ENCODE measurements at regions not wholly inside any gene's neighbourhood (a gene's known extent, or its start where the extent isn't known, plus 50 kb on each side); places are given as distances from the start of the nearest gene placed in this dataset.

GRCh38 chr5:173434270-173434669, 106.1 kb upstream of the STC2 start:
- Histone ChIP-seq H3K27ac (no peak overlapping the region), H3K27me3 (no peaks in the 10 kb centered on the region), H3K36me3 (no peaks in the 10 kb centered on the region), H3K4me3 (no peak overlapping the region), H3K9me3 (no peaks in the 10 kb centered on the region), H3K4me1 (no peaks in the 10 kb centered on the region)
- no peak for TF ChIP-seq POLR2A (IDR thresholded peaks at IDR 0.05)
- intact Hi-C loops (cut with DNase I; ENCODE audit: low total_unique reads), result no loop called here
- DNase-seq, result no peak

GRCh38 chr5:173430394-173430793, 102.2 kb upstream of the STC2 start:
- Histone ChIP-seq H3K4me3 (no peak overlapping the region), H3K9me3 (no peaks in the 10 kb centered on the region), H3K27me3 (no peaks in the 10 kb centered on the region), H3K4me1 (no peaks in the 10 kb centered on the region), H3K27ac (no peak overlapping the region), H3K36me3 (no peaks in the 10 kb centered on the region)
- TF ChIP-seq POLR2A (IDR thresholded peaks at IDR 0.05), result no peak
- no peak for TF ChIP-seq CTCF (IDR thresholded peaks at IDR 0.05)
- DNase-seq, result no peak
- intact Hi-C loops (cut with DNase I; ENCODE audit: low total_unique reads), result no loop called here

- no peak for DNase-seq
- Histone ChIP-seq H3K27me3 (no peaks in the 10 kb centered on the region), H3K27ac (no peak overlapping the region), H3K4me3 (no peak overlapping the region), H3K4me1 (no peaks in the 10 kb centered on the region), H3K36me3 (no peaks in the 10 kb centered on the region), H3K9me3 (no peaks in the 10 kb centered on the region)
- no peak for TF ChIP-seq CTCF (IDR thresholded peaks at IDR 0.05)
- no peak for TF ChIP-seq POLR2A (IDR thresholded peaks at IDR 0.05)
- intact Hi-C loops (cut with DNase I; ENCODE audit: low total_unique reads), result no loop called here
These were observed 101.4 kb upstream of the STC2 start for GRCh38 chr5:173429489-173430150.

- no peaks in the 10 kb centered on the region for H3K9me3 ChIP-seq
- no peak overlapping the region for H3K4me3 ChIP-seq
- TF ChIP-seq CTCF (IDR thresholded peaks at IDR 0.05) (no peak), POLR2A (IDR thresholded peaks at IDR 0.05) (no peak)
- no peaks in the 10 kb centered on the region for H3K4me1 ChIP-seq
- intact Hi-C loops (cut with DNase I; ENCODE audit: low total_unique reads), result no loop called here
- no peak overlapping the region for H3K27ac ChIP-seq
- H3K36me3 ChIP-seq, result no peaks in the 10 kb centered on the region
- no peaks in the 10 kb centered on the region for H3K27me3 ChIP-seq
- DNase-seq, result no peak
These were observed 95.4 kb upstream of the STC2 start for GRCh38 chr5:173423452-173424117.

GRCh38 chr5:173420108-173420507, 91.9 kb upstream of the STC2 start:
- Histone ChIP-seq H3K4me1 (no peaks in the 10 kb centered on the region), H3K9me3 (no peaks in the 10 kb centered on the region), H3K4me3 (no peak overlapping the region), H3K36me3 (no peaks in the 10 kb centered on the region), H3K27me3 (no peaks in the 10 kb centered on the region), H3K27ac (no peak overlapping the region)
- no peak for TF ChIP-seq CTCF (IDR thresholded peaks at IDR 0.05)
- no peak for TF ChIP-seq POLR2A (IDR thresholded peaks at IDR 0.05)
- intact Hi-C loops (cut with DNase I; ENCODE audit: low total_unique reads), result no loop called here
- no peak for DNase-seq
